IMR-90 (cell line): ENCODE measurements at regions not wholly inside any gene's neighbourhood (a gene's known extent, or its start where the extent isn't known, plus 50 kb on each side); places are given as distances from the start of the nearest gene placed in this dataset.
"Not testable (repeated sequence)": the region's sequence is repeated elsewhere in the genome, so short reads cannot be mapped to it uniquely, and the experiment has no call there.

Experiments used
- ATAC-seq: fragments of 200-7000 bp; cut with Tn5 transposase; 2 replicates; pipeline ENCODE4 v1.9.1; 2020; ENCODE audit warnings: low read depth, mild to moderate bottlenecking, moderate library complexity
- BruUV-seq: library from RNA; stranded (reverse); fragments of 400-500 nt; replicated peaks from 2 replicates; lab custom pipeline; 2021; lab: Mats Ljungman, UMichigan
- CTCF ChIA-PET: fragments of 300-600 bp; formaldehyde crosslinking; extraction: SDS; loops from one replicate; lab custom pipeline; 2021; ENCODE audit warnings: antibody characterized with exemption; lab: Yijun Ruan, JAX
- POLR2A ChIA-PET: fragments of 300-600 bp; sonication (Branson Sonifier 250); formaldehyde crosslinking; loops from one replicate; lab custom pipeline; 2022; ENCODE audit warnings: antibody characterized with exemption; ENCODE audit not compliant: unreplicated experiment; lab: Charles Lee
- DNase-seq: peaks from one replicate; pipeline ENCODE4 v3.0.0; 2013
- H2AFZ ChIP-seq: replicated peaks from 2 replicates; pipeline ENCODE3; 2013; ENCODE audit warnings: low read length, mild to moderate bottlenecking; ENCODE audit not compliant: poor library complexity
- H2AK5ac ChIP-seq: 2 replicates; pipeline ENCODE4 v1.6.1; 2013; ENCODE audit warnings: low read depth, low read length, inconsistent platforms
- H2AK9ac ChIP-seq: replicated peaks from 2 replicates; pipeline ENCODE3; 2013; ENCODE audit warnings: mild to moderate bottlenecking, low read depth, low read length, moderate library complexity; ENCODE audit not compliant: poor library complexity
- H2BK120ac ChIP-seq: 2 replicates; pipeline ENCODE4 v1.6.1; 2013; ENCODE audit warnings: low read depth, low read length, inconsistent platforms
- H2BK15ac ChIP-seq: 3 replicates; pipeline ENCODE4 v1.6.1; 2013; ENCODE audit warnings: low read depth, low read length, inconsistent platforms
- H2BK20ac ChIP-seq: 2 replicates; pipeline ENCODE4 v1.6.1; 2013; ENCODE audit warnings: low read depth, mild to moderate bottlenecking, inconsistent platforms, low read length, moderate library complexity
- H2BK5ac ChIP-seq: 2 replicates; pipeline ENCODE4 v1.6.1; 2013; ENCODE audit warnings: mild to moderate bottlenecking, low read depth, low read length, inconsistent platforms; ENCODE audit not compliant: poor library complexity, severe bottlenecking
- H3K14ac ChIP-seq: replicated peaks from 2 replicates; pipeline ENCODE4 v1.6.1; 2013; ENCODE audit warnings: low read depth, low read length, inconsistent platforms
- H3K18ac ChIP-seq: 2 replicates; pipeline ENCODE4 v1.6.1; 2013; ENCODE audit warnings: low read depth, low read length, control low read depth
- H3K23ac ChIP-seq: 2 replicates; pipeline ENCODE4 v1.6.1; 2013; ENCODE audit warnings: low read depth, low read length, inconsistent platforms
- H3K27ac ChIP-seq: 2 replicates; pipeline ENCODE4 v1.5.1; 2013; ENCODE audit warnings: mild to moderate bottlenecking, control low read depth, low read length; ENCODE audit not compliant: insufficient read depth
- H3K27me3 ChIP-seq: 2 replicates; pipeline ENCODE4 v1.6.1; 2013; ENCODE audit warnings: low read length; ENCODE audit not compliant: control insufficient read depth, insufficient read depth
- H3K36me3 ChIP-seq: 2 replicates; pipeline ENCODE4 v1.6.1; 2013; ENCODE audit warnings: low read length, mixed read lengths; ENCODE audit not compliant: control insufficient read depth, insufficient read depth
- H3K4ac ChIP-seq: 2 replicates; pipeline ENCODE4 v1.6.1; 2013; ENCODE audit warnings: low read depth, low read length, inconsistent platforms
- H3K4me1 ChIP-seq: 2 replicates; pipeline ENCODE4 v1.6.1; 2013; ENCODE audit warnings: low read length, mixed read lengths; ENCODE audit not compliant: control insufficient read depth, insufficient read depth
- H3K4me2 ChIP-seq: 2 replicates; pipeline ENCODE4 v1.6.1; 2013; ENCODE audit warnings: low read depth, mild to moderate bottlenecking, control low read depth, low read length, moderate library complexity
- H3K4me3 ChIP-seq: 2 replicates; pipeline ENCODE4 v1.5.1; 2013; ENCODE audit warnings: low read depth, mild to moderate bottlenecking, control low read depth, low read length, moderate library complexity; ENCODE audit not compliant: insufficient read depth
- H3K56ac ChIP-seq: 2 replicates; pipeline ENCODE4 v1.6.1; 2013; ENCODE audit warnings: low read length, inconsistent platforms; ENCODE audit not compliant: insufficient read depth; ENCODE audit errors: extremely low read depth
- H3K79me1 ChIP-seq, 2 experiments: 2 replicates each; pipeline ENCODE4 v1.6.1; 2013; ENCODE audit warnings: low read length in 2 of 2, inconsistent platforms in 1 of 2, low read depth in 1 of 2
- H3K9ac ChIP-seq: 2 replicates; pipeline ENCODE4 v1.6.1; 2013; ENCODE audit warnings: low read depth, low read length, control low read depth
- H3K9me1 ChIP-seq: 2 replicates; pipeline ENCODE4 v1.6.1; 2013; ENCODE audit warnings: low read length, inconsistent platforms; ENCODE audit not compliant: insufficient read depth
- H3K9me3 ChIP-seq: 2 replicates; pipeline ENCODE4 v1.6.1; 2013; ENCODE audit warnings: low read length; ENCODE audit not compliant: control insufficient read depth, insufficient read depth
- H4K20me1 ChIP-seq: 2 replicates; pipeline ENCODE4 v1.6.1; 2013; ENCODE audit warnings: low read length, inconsistent platforms; ENCODE audit not compliant: insufficient read depth
- H4K5ac ChIP-seq: 2 replicates; pipeline ENCODE4 v1.6.1; 2013; ENCODE audit warnings: mild to moderate bottlenecking, low read depth, low read length, control low read depth
- H4K8ac ChIP-seq, 2 experiments: 2 replicates each; pipeline ENCODE4 v1.6.1; 2013; ENCODE audit warnings: low read depth in 2 of 2, low read length in 2 of 2, control low read depth in 1 of 2, inconsistent platforms in 1 of 2
- H4K91ac ChIP-seq: 2 replicates; pipeline ENCODE4 v1.6.1; 2013; ENCODE audit warnings: low read depth, low read length, inconsistent platforms; ENCODE audit not compliant: insufficient read depth
- WGBS, 2 experiments: methylation state at CpG; one replicate each; pipeline versions ENCODE4 v1.1.5 to v1.1.7; 2013; ENCODE audit warnings: missing lambda C conversion rate in 2 of 2; ENCODE audit not compliant: insufficient read length in 1 of 2; ENCODE audit errors: extremely low coverage in 2 of 2; 5-methylcytosine and 5-hydroxymethylcytosine counted together
- dilution Hi-C: fragments of 300-500 bp; cut with HindIII; formaldehyde crosslinking; loops from one replicate; pipeline ENCODE4 v1.14.3; 2018; ENCODE audit warnings: low sequenced_read_pairs; ENCODE audit not compliant: unreplicated experiment
- in situ Hi-C: fragments of 300-500 bp; cut with MboI; formaldehyde crosslinking; loops from 3 replicates; pipeline ENCODE4 v1.14.3; 2019; ENCODE audit warnings: low sequenced_read_pairs, inconsistent platforms, mixed read lengths
- intact Hi-C: fragments of 100-400 bp; cut with micrococcal nuclease; formaldehyde crosslinking; loops from 2 replicates; pipeline ENCODE4 v1.10.0; 2022

GRCh38 chr16:46386805-46387620 is 234.2 kb downstream of the SHCBP1 start:
- H2BK20ac ChIP-seq, H4K5ac ChIP-seq, ATAC-seq, intact Hi-C loops, H3K56ac ChIP-seq, BruUV-seq, H2AK9ac ChIP-seq, POLR2A ChIA-PET, H2AFZ ChIP-seq, H3K9ac ChIP-seq, CTCF ChIA-PET, H3K18ac ChIP-seq, H3K9me3 ChIP-seq, H3K4me1 ChIP-seq, H3K4me2 ChIP-seq, dilution Hi-C loops, H3K9me1 ChIP-seq, H4K91ac ChIP-seq, in situ Hi-C loops, H3K14ac ChIP-seq, H2BK120ac ChIP-seq, H3K27ac ChIP-seq, H3K4me3 ChIP-seq, H3K79me1 ChIP-seq, H3K27me3 ChIP-seq, H2BK15ac ChIP-seq, H4K8ac ChIP-seq, H3K4ac ChIP-seq, H3K23ac ChIP-seq, H2AK5ac ChIP-seq, H4K20me1 ChIP-seq, H2BK5ac ChIP-seq, H3K36me3 ChIP-seq: not testable (repeated sequence)
- peak; percentile 34 for DNase-seq
- WGBS, 2 experiments, result 58 to 100% methylated on average over 1 to 27 of the region's 28 CpGs

DNA sequence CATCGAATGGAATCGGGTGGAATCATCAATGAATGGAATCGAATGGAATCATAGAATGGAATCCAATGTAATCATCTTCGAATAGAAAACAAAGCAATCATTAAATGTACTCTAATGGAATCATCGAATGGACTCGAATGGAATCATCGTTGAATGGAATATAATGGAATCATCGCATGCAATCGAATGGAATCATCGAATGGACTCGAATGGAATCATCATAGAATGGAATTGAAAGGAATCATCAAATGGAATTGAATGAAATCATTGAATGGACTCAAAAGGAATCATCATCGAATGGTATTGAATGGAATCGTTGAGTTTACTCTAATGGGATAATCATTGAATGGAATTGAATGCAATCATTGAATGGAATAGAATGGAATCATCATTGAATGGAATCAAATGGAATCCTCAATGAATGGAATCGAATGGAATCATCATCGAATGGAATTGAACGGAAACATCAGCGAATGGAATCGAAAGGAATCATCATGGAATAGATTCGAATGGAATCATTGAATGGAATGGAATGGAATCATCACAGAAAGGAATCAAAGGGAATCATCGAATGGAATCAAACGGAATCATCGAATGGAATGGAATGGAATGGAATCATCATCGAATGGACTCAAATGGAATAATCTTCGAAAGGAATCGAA is 234.9 kb downstream of the SHCBP1 start:
- H3K4me1 ChIP-seq, H3K4me2 ChIP-seq, H2AK5ac ChIP-seq, ATAC-seq, H2BK20ac ChIP-seq, H3K36me3 ChIP-seq, H4K20me1 ChIP-seq, CTCF ChIA-PET, dilution Hi-C loops, H3K56ac ChIP-seq, H2BK15ac ChIP-seq, intact Hi-C loops, H4K91ac ChIP-seq, H3K4ac ChIP-seq, BruUV-seq, H3K9ac ChIP-seq, H3K14ac ChIP-seq, H3K4me3 ChIP-seq, H3K27me3 ChIP-seq, H3K27ac ChIP-seq, H3K79me1 ChIP-seq, DNase-seq, in situ Hi-C loops, H4K5ac ChIP-seq, H2BK120ac ChIP-seq, H4K8ac ChIP-seq, H3K23ac ChIP-seq, POLR2A ChIA-PET, H2AFZ ChIP-seq, H2BK5ac ChIP-seq, H2AK9ac ChIP-seq, H3K18ac ChIP-seq, H3K9me1 ChIP-seq: not testable (repeated sequence)
- WGBS, 2 experiments, result 65 to 100% methylated on average over 1 to 12 of the region's 25 CpGs
- H3K9me3 ChIP-seq, result peaks cover 11% of the 10 kb centered on the region; the same call in 1 of the 2 replicates
